H9 (cell line): ENCODE measurements at regions not wholly inside any gene's neighbourhood (a gene's known extent, or its start where the extent isn't known, plus 50 kb on each side); places are given as distances from the start of the nearest gene placed in this dataset.
"Not testable (repeated sequence)": the region's sequence is repeated elsewhere in the genome, so short reads cannot be mapped to it uniquely, and the experiment has no call there.

Experiments
- DNase-seq: peaks from one replicate; pipeline ENCODE4 v3.0.0-alpha.2; 2017
- H2AFZ ChIP-seq: one replicate; pipeline ENCODE4 v1.6.1; 2013; ENCODE audit warnings: mild to moderate bottlenecking, low read length, control low read depth, moderate library complexity
- H2AK5ac ChIP-seq: 2 replicates; pipeline ENCODE4 v1.6.1; 2013; ENCODE audit warnings: low read length, control low read depth, mixed read lengths; ENCODE audit not compliant: insufficient read length
- H2BK120ac ChIP-seq: one replicate; pipeline ENCODE4 v1.6.1; 2013; ENCODE audit warnings: low read depth, mild to moderate bottlenecking, low read length, control low read depth, inconsistent platforms; ENCODE audit not compliant: poor library complexity, severe bottlenecking
- H2BK12ac ChIP-seq: 2 replicates; pipeline ENCODE4 v1.6.1; 2013; ENCODE audit warnings: low read length, control low read depth, mixed read lengths, low read depth; ENCODE audit not compliant: insufficient read length
- H2BK15ac ChIP-seq: 2 replicates; pipeline ENCODE4 v1.6.1; 2013; ENCODE audit warnings: low read depth, low read length, control low read depth
- H2BK20ac ChIP-seq: one replicate; pipeline ENCODE4 v1.6.1; 2013; ENCODE audit warnings: low read depth, mild to moderate bottlenecking, low read length, control low read depth, inconsistent platforms; ENCODE audit not compliant: poor library complexity, severe bottlenecking
- H2BK5ac ChIP-seq: 2 replicates; pipeline ENCODE4 v1.6.1; 2013; ENCODE audit warnings: low read length, control low read depth, mixed read lengths; ENCODE audit not compliant: insufficient read length
- H3K14ac ChIP-seq: 2 replicates; pipeline ENCODE4 v1.6.1; 2013; ENCODE audit warnings: low read length, control low read depth; ENCODE audit not compliant: insufficient read depth
- H3K18ac ChIP-seq: 2 replicates; pipeline ENCODE4 v1.6.1; 2013; ENCODE audit warnings: low read depth, mild to moderate bottlenecking, mixed read lengths, low read length, control low read depth; ENCODE audit not compliant: insufficient read length
- H3K23ac ChIP-seq: 2 replicates; pipeline ENCODE4 v1.6.1; 2013; ENCODE audit warnings: low read length, control low read depth, mixed read lengths, low read depth; ENCODE audit not compliant: insufficient read length
- H3K23me2 ChIP-seq: 2 replicates; pipeline ENCODE4 v1.6.1; 2013; ENCODE audit warnings: low read depth, mild to moderate bottlenecking, mixed read lengths, low read length, control low read depth; ENCODE audit not compliant: insufficient read length, poor library complexity, severe bottlenecking
- H3K27ac ChIP-seq: 2 replicates; pipeline ENCODE4 v1.5.1; 2013; ENCODE audit warnings: low read length, control low read depth, mixed read lengths, low read depth; ENCODE audit not compliant: insufficient read length
- H3K27me3 ChIP-seq: 2 replicates; pipeline ENCODE4 v1.6.1; 2013; ENCODE audit warnings: low read length, control low read depth, inconsistent platforms; ENCODE audit not compliant: insufficient read depth
- H3K4ac ChIP-seq: 2 replicates; pipeline ENCODE4 v1.6.1; 2013; ENCODE audit warnings: low read depth, mild to moderate bottlenecking, control low read depth, inconsistent platforms, low read length, moderate library complexity
- H3K4me1 ChIP-seq: 2 replicates; pipeline ENCODE4 v1.6.1; 2013; ENCODE audit warnings: low read length, control low read depth, inconsistent platforms; ENCODE audit not compliant: insufficient read depth
- H3K4me2 ChIP-seq: 2 replicates; pipeline ENCODE4 v1.6.1; 2013; ENCODE audit warnings: low read length, control low read depth, mixed read lengths; ENCODE audit not compliant: insufficient read length, insufficient read depth
- H3K56ac ChIP-seq: 2 replicates; pipeline ENCODE4 v1.6.1; 2013; ENCODE audit warnings: low read depth, mild to moderate bottlenecking, mixed read lengths, low read length, control low read depth; ENCODE audit not compliant: insufficient read length
- H3K79me1 ChIP-seq: 2 replicates; pipeline ENCODE4 v1.6.1; 2013; ENCODE audit warnings: low read depth, mild to moderate bottlenecking, moderate library complexity, low read length, control low read depth, inconsistent platforms; ENCODE audit not compliant: insufficient read depth, poor library complexity, severe bottlenecking
- H3K79me2 ChIP-seq: 2 replicates; pipeline ENCODE4 v1.6.1; 2013; ENCODE audit warnings: low read length, control low read depth, inconsistent platforms; ENCODE audit not compliant: insufficient read depth
- H3K9ac ChIP-seq: 2 replicates; pipeline ENCODE4 v1.6.1; 2013; ENCODE audit warnings: low read length, control low read depth, mixed read lengths; ENCODE audit not compliant: insufficient read length; ENCODE audit errors: extremely low read depth
- H3K9me3 ChIP-seq: one replicate; pipeline ENCODE4 v1.6.1; 2013; ENCODE audit warnings: low read depth, low read length, inconsistent platforms; ENCODE audit not compliant: control insufficient read depth
- H3T11ph ChIP-seq: one replicate; pipeline ENCODE4 v1.6.1; 2013; ENCODE audit warnings: mild to moderate bottlenecking, low read length, control low read depth, inconsistent platforms
- H4K20me1 ChIP-seq: one replicate; pipeline ENCODE4 v1.6.1; 2013; ENCODE audit not compliant: control insufficient read depth, insufficient read length, insufficient read depth
- H4K5ac ChIP-seq: 2 replicates; pipeline ENCODE4 v1.6.1; 2013; ENCODE audit warnings: low read depth, mild to moderate bottlenecking, mixed read lengths, low read length, control low read depth; ENCODE audit not compliant: insufficient read length
- H4K8ac ChIP-seq: replicated peaks from 2 replicates; pipeline ENCODE4 v1.6.1; 2013; ENCODE audit warnings: low read length, control low read depth, mixed read lengths, low read depth; ENCODE audit not compliant: insufficient read length
- H4K91ac ChIP-seq: 2 replicates; pipeline ENCODE4 v1.6.1; 2013; ENCODE audit warnings: low read depth, mild to moderate bottlenecking, moderate library complexity, mixed read lengths, low read length, control low read depth; ENCODE audit not compliant: insufficient read length
- H3K27ac Mint-ChIP-seq, 3 experiments: 2 replicates in 2 of 3; 3 replicates in 1 of 3; pipeline ENCODE4 v1.8.0; 2020 to 2021; ENCODE audit warnings: mixed read lengths in 3 of 3, mild to moderate bottlenecking in 1 of 3, moderate library complexity in 1 of 3
- H3K27me3 Mint-ChIP-seq: 2 replicates; pipeline ENCODE4 v1.8.0; 2021; ENCODE audit warnings: low read depth, mild to moderate bottlenecking, moderate library complexity, mixed read lengths
- H3K36me3 Mint-ChIP-seq, 3 experiments: 2 replicates in 2 of 3; 3 replicates in 1 of 3; pipeline ENCODE4 v1.8.0; 2020 to 2021; ENCODE audit warnings: low read depth in 3 of 3, mixed read lengths in 3 of 3; ENCODE audit not compliant: insufficient read depth in 1 of 3
- H3K4me1 Mint-ChIP-seq, 2 experiments: 2 replicates each; pipeline ENCODE4 v1.8.0; 2020; ENCODE audit warnings: mixed read lengths in 2 of 2
- H3K4me3 Mint-ChIP-seq, 2 experiments: 2 replicates in 1 of 2; 3 replicates in 1 of 2; pipeline ENCODE4 v1.8.0; 2020 to 2021; ENCODE audit warnings: mild to moderate bottlenecking in 2 of 2, mixed read lengths in 2 of 2, moderate library complexity in 1 of 2
- H3K9me3 Mint-ChIP-seq, 2 experiments: 2 replicates in 1 of 2; 3 replicates in 1 of 2; pipeline ENCODE4 v1.8.0; 2020; ENCODE audit warnings: mild to moderate bottlenecking in 2 of 2, mixed read lengths in 2 of 2, moderate library complexity in 1 of 2
- WGBS: extraction: QIAGEN DNeasy Blood & Tissue Kit; methylation state at CpG from one replicate; pipeline ENCODE4 v1.1.7; 2013; ENCODE audit warnings: missing lambda C conversion rate, low lambda C conversion rate, mixed read lengths; ENCODE audit not compliant: insufficient read length; ENCODE audit errors: extremely low coverage; 5-methylcytosine and 5-hydroxymethylcytosine counted together
- TF ChIP-seq, protein P1 (sequence below): fragments of 200-600 bp; sonication (generic); conservative IDR thresholded peaks from 3 replicates; pipeline ENCODE4 v1.8.0; 2021; ENCODE audit warnings: antibody characterized with exemption, mild to moderate bottlenecking

DNA sequence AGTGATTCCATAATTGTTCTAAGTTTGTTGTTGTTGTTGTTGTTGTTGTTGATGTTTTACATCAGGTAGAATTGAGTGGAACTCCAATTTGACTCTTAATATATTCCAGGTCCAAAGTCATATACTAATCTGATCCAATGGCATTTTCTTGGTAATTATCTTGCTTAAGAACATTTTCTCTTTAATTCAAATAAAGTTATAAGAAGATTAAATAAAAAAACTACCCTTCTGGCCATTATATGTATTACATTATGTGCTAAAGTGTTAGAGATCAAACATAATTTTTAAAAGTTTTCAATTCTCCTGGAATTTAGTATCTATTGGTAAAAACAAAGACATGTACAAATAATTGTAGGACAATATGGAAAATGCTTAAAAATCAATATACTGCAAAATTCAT is 775.4 kb downstream of the LUZP2 start:
- no peaks in the 10 kb centered on the region for H3K4me1 ChIP-seq
- no peak overlapping the region for H2BK5ac ChIP-seq
- no peak overlapping the region for H2BK15ac ChIP-seq
- H3K23me2 ChIP-seq: no peaks in the 10 kb centered on the region
- H3K14ac ChIP-seq: no peak overlapping the region
- DNase-seq: no peak
- no peak overlapping the region for H2AK5ac ChIP-seq
- H3K79me2 ChIP-seq: no peaks in the 10 kb centered on the region
- no peak overlapping the region for H3K9ac ChIP-seq
- H3K18ac ChIP-seq: no peak overlapping the region
- TF ChIP-seq, protein P1, sequence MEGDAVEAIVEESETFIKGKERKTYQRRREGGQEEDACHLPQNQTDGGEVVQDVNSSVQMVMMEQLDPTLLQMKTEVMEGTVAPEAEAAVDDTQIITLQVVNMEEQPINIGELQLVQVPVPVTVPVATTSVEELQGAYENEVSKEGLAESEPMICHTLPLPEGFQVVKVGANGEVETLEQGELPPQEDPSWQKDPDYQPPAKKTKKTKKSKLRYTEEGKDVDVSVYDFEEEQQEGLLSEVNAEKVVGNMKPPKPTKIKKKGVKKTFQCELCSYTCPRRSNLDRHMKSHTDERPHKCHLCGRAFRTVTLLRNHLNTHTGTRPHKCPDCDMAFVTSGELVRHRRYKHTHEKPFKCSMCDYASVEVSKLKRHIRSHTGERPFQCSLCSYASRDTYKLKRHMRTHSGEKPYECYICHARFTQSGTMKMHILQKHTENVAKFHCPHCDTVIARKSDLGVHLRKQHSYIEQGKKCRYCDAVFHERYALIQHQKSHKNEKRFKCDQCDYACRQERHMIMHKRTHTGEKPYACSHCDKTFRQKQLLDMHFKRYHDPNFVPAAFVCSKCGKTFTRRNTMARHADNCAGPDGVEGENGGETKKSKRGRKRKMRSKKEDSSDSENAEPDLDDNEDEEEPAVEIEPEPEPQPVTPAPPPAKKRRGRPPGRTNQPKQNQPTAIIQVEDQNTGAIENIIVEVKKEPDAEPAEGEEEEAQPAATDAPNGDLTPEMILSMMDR: no peak; the same call in 2 of the 3 replicates
- no peak overlapping the region for H3K4me2 ChIP-seq
- H2BK120ac ChIP-seq: no peak overlapping the region
- no peak overlapping the region for H3K27ac ChIP-seq
- H4K20me1 ChIP-seq: no peaks in the 10 kb centered on the region
- no peak overlapping the region for H2BK12ac ChIP-seq
- no peak overlapping the region for H3K56ac ChIP-seq
- H3T11ph ChIP-seq: no peak overlapping the region
- H3K9me3 ChIP-seq: no peaks in the 10 kb centered on the region
- Mint-ChIP-seq H3K27ac (no peak overlapping the region), H3K27me3 (no peaks in the 10 kb centered on the region), H3K9me3 (no peaks in the 10 kb centered on the region; a peak in 1 of 5 replicates), H3K36me3 (no peaks in the 10 kb centered on the region), H3K4me1 (no peaks in the 10 kb centered on the region), H3K4me3 (no peak overlapping the region)
- no peak overlapping the region for H2BK20ac ChIP-seq
- no peaks in the 10 kb centered on the region for H3K27me3 ChIP-seq
- H3K23ac ChIP-seq: no peak overlapping the region
- no peak overlapping the region for H2AFZ ChIP-seq
- H4K91ac ChIP-seq: no peak overlapping the region
- H4K5ac ChIP-seq: no peak overlapping the region
- no peak overlapping the region for H3K4ac ChIP-seq
- H4K8ac ChIP-seq: no peak overlapping the region
- no peaks in the 10 kb centered on the region for H3K79me1 ChIP-seq

DNA sequence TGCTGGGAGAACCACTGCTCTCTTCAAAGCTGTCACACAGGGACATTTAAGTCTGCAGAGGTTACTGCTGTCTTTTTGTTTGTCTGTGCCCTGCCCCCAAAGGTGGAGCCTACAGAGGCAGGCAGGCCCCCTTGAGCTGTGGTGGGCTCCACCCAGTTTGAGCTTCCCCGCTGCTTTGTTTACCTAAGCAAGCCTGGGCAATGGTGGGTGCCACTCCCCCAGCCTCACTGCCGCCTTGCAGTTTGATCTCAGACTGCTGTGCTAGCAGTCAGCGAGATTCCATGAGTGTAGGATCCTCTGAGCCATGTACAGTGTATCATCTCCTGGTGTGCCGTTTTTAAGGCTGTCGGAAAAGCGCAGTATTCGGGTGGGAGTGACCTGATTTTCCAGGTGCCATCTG is 784.0 kb downstream of the LUZP2 start:
- not testable (repeated sequence) for H3K23ac ChIP-seq, H4K8ac ChIP-seq, H3K4me2 ChIP-seq, H3K9me3 ChIP-seq, H3K79me2 ChIP-seq, H3K4me1 Mint-ChIP-seq, H3K14ac ChIP-seq, H3K79me1 ChIP-seq, H3K27me3 Mint-ChIP-seq, H3K27ac ChIP-seq, H4K5ac ChIP-seq, H3K27ac Mint-ChIP-seq, DNase-seq, H2BK5ac ChIP-seq, H3K27me3 ChIP-seq, H3K4me3 Mint-ChIP-seq, H3K4ac ChIP-seq, H3K9ac ChIP-seq, H2AFZ ChIP-seq, H4K20me1 ChIP-seq, H4K91ac ChIP-seq, H3K56ac ChIP-seq, H2BK12ac ChIP-seq, H3K4me1 ChIP-seq, H2BK15ac ChIP-seq, H2BK20ac ChIP-seq, H3K18ac ChIP-seq, H2BK120ac ChIP-seq, H3K9me3 Mint-ChIP-seq, H3T11ph ChIP-seq, H2AK5ac ChIP-seq, H3K23me2 ChIP-seq
- no CpG with 5 or more reads among the region's 7 CpGs for WGBS
- peaks cover 0 to 14% (median 4%) of the 10 kb centered on the region in 3 experiments; a peak in 5 of 7 replicates for H3K36me3 Mint-ChIP-seq
